ENCODE measurements at regions not wholly inside any gene's neighbourhood (a gene's known extent, or its start where the extent isn't known, plus 50 kb on each side); places are given as distances from the start of the nearest gene placed in this dataset.

- no peak for DNase-seq (ENCODE audit: low read depth)
- TF ChIP-seq, protein P1, sequence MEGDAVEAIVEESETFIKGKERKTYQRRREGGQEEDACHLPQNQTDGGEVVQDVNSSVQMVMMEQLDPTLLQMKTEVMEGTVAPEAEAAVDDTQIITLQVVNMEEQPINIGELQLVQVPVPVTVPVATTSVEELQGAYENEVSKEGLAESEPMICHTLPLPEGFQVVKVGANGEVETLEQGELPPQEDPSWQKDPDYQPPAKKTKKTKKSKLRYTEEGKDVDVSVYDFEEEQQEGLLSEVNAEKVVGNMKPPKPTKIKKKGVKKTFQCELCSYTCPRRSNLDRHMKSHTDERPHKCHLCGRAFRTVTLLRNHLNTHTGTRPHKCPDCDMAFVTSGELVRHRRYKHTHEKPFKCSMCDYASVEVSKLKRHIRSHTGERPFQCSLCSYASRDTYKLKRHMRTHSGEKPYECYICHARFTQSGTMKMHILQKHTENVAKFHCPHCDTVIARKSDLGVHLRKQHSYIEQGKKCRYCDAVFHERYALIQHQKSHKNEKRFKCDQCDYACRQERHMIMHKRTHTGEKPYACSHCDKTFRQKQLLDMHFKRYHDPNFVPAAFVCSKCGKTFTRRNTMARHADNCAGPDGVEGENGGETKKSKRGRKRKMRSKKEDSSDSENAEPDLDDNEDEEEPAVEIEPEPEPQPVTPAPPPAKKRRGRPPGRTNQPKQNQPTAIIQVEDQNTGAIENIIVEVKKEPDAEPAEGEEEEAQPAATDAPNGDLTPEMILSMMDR (IDR thresholded peaks at IDR 0.05; ENCODE audit: control insufficient read depth, extremely low read depth, insufficient read depth), result no peak
- H3K4me3 ChIP-seq (ENCODE audit: low read depth, low read length), result no peak overlapping the region
Measured at GRCh38 chr5:72628771-72629371, 121.7 kb upstream of the ZNF366 start.

DNA sequence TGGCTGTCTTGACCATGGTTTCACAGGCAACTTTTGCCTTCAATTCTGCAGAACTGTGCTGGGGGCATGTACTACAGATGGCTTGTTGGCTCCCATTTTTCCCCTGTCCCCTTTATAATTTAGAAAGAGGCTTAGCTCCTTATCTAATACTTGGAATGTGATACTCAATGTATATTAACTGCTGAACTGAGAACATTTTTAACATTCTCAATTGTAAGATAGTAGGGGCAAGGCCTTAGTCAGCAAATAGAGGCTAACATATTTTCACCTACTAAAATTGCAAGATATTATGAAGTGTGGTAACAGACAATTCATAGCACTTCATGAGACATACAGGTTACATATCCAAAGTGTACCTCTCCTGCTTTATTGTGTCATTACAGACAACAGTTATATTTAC lies 118.1 kb upstream of the ZNF366 start:
- no peak for DNase-seq (ENCODE audit: low read depth)
- no peak overlapping the region for H3K4me3 ChIP-seq (ENCODE audit: low read depth, low read length)
- TF ChIP-seq, protein P1 (IDR thresholded peaks at IDR 0.05; ENCODE audit: control insufficient read depth, extremely low read depth, insufficient read depth), result no peak

- TF ChIP-seq, protein P1 (IDR thresholded peaks at IDR 0.05; ENCODE audit: control insufficient read depth, extremely low read depth, insufficient read depth), result no peak
- no peak for DNase-seq (ENCODE audit: low read depth)
- no peak overlapping the region for H3K4me3 ChIP-seq (ENCODE audit: low read depth, low read length)
Measured at GRCh38 chr5:72624641-72625236, 117.5 kb upstream of the ZNF366 start.

DNA sequence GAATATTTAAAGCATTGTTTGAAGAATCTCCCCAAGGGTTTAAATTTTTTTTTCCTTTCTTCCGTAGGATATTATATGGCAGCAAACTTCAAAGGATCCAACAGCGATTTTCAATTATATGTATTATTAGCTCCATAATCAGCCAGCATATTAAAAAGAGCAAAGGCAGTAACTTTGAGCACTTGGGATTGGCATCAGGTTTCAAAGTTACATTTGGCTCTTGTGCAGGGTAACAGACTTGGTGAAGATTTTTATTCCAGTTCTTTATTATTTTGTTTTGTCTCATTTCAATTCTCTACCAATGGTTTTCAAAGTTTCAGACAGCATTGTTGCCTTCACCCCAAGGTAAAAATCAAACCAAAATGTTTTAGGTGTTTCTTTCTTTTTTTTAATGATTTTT lies 116.7 kb upstream of the ZNF366 start:
- H3K4me3 ChIP-seq (ENCODE audit: low read depth, low read length), result no peak overlapping the region
- TF ChIP-seq, protein P1 (IDR thresholded peaks at IDR 0.05; ENCODE audit: control insufficient read depth, extremely low read depth, insufficient read depth), result no peak
- no peak for DNase-seq (ENCODE audit: low read depth)

DNA sequence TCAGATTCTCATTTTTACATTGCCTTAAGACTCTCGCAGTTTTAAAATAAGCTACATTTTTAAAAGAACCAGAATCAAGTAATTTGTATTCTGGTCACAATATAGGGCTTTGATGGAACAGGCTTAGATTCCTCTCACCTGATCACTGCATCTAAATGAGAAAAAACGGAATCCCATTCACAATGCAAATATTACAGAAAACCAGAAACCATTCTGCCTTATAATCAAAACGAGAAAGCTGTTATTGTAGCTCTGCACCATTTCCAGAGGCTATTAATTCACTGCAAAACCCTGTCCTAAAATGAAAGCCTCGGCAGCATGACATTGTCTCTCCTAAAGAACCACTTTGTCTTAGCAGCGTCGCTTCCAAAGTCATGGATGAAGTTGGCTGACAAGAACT lies 116.1 kb upstream of the ZNF366 start:
- TF ChIP-seq, protein P1 (IDR thresholded peaks at IDR 0.05; ENCODE audit: control insufficient read depth, extremely low read depth, insufficient read depth), result no peak

DNA sequence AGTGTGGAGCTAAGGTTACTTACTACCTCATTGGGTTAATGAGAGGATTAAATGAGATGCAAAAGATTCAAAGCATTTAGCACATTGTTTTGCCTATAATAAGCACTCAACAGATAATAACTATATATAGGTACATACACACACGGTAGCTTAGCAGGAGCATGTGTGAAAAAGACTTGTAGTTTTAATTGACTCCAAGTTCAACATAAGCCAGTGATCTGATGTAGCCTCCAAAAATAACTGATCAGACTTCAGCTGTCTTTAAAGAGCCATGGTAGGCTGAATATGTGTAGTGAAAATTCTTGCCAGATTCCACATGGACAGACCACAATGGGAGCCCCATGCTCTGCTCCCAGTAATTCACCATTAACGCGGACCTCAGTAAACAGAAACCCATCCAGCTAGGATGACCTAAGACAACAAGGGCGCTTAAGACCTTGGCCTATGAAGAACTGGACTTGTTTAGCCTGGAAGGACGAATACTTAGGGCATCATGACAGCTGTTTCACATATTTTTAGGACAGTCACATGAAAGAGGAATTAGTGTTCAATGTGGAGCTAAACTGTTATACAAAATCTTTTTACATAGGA lies 115.1 kb upstream of the ZNF366 start:
- TF ChIP-seq, protein P1 (IDR thresholded peaks at IDR 0.05; ENCODE audit: control insufficient read depth, extremely low read depth, insufficient read depth), result no peak
- DNase-seq (ENCODE audit: low read depth), result no peak
- no peak overlapping the region for H3K4me3 ChIP-seq (ENCODE audit: low read depth, low read length)

More for the DNA sequence above, 116.1 kb upstream of the ZNF366 start:
- DNase-seq (ENCODE audit: low read depth), result no peak
- no peak overlapping the region for H3K4me3 ChIP-seq (ENCODE audit: low read depth, low read length)
